ENCODE measurements at regions not wholly inside any gene's neighbourhood (a gene's known extent, or its start where the extent isn't known, plus 50 kb on each side); places are given as distances from the start of the nearest gene placed in this dataset.

GRCh38 chr10:123564631-123565030, 101.5 kb upstream of the GPR26 start:
- H3K9me3 ChIP-seq (ENCODE audit: control insufficient read depth in 1 of 2, insufficient read depth in 1 of 2, low read length in 2 of 2): no peaks in the 10 kb centered on the region
- Mint-ChIP-seq H3K4me1 (ENCODE audit: low read depth) (no peaks in the 10 kb centered on the region), H3K36me3 (ENCODE audit: low read depth) (no peaks in the 10 kb centered on the region), H3K27me3 (peaks cover 62% of the 10 kb centered on the region), H3K27ac (no peak overlapping the region), H3K9me3 (no peaks in the 10 kb centered on the region), H3K4me3 (no peak overlapping the region)
- no peak for ATAC-seq (ENCODE audit: poor library complexity)
- DNase-seq: no peak
- POLR2A ChIA-PET: no interaction called here
- no peaks in the 10 kb centered on the region for H3K4me1 ChIP-seq (ENCODE audit: insufficient read depth, low read length)
- H3K27me3 ChIP-seq (ENCODE audit: control insufficient read depth in 1 of 2, insufficient read depth in 2 of 2, low read length in 2 of 2): peaks cover 9 to 10% of the 10 kb centered on the region in 2 experiments
- H3K27ac ChIP-seq (ENCODE audit: low read depth in 1 of 2, low read length in 2 of 2): no peak overlapping the region
- no peak overlapping the region for H3K4me3 ChIP-seq (ENCODE audit: low read length)
- CTCF ChIA-PET: no interaction called here
- intact Hi-C loops (cut with DNase I, micrococcal nuclease): no loop called here
- no peaks in the 10 kb centered on the region for H3K36me3 ChIP-seq (ENCODE audit: insufficient read depth, low read length)
- TF ChIP-seq CTCF (IDR thresholded peaks at IDR 0.05): no peak

GRCh38 chr10:123565691-123566660, 100.2 kb upstream of the GPR26 start:
- DNase-seq (no peak), ATAC-seq (ENCODE audit: poor library complexity) (no peak)
- ChIA-PET CTCF (no interaction called here), POLR2A (no interaction called here)
- Mint-ChIP-seq H3K27me3 (peaks cover 63% of the 10 kb centered on the region), H3K36me3 (ENCODE audit: low read depth) (no peaks in the 10 kb centered on the region), H3K27ac (no peak overlapping the region), H3K9me3 (no peaks in the 10 kb centered on the region), H3K4me1 (ENCODE audit: low read depth) (no peaks in the 10 kb centered on the region), H3K4me3 (no peak overlapping the region)
- Histone ChIP-seq H3K36me3 (ENCODE audit: insufficient read depth, low read length) (no peaks in the 10 kb centered on the region), H3K4me3 (ENCODE audit: low read length) (no peak overlapping the region), H3K27ac (ENCODE audit: low read depth in 1 of 2, low read length in 2 of 2) (no peak overlapping the region), H3K4me1 (ENCODE audit: insufficient read depth, low read length) (no peaks in the 10 kb centered on the region), H3K9me3 (ENCODE audit: control insufficient read depth in 1 of 2, insufficient read depth in 1 of 2, low read length in 2 of 2) (no peaks in the 10 kb centered on the region), H3K27me3 (ENCODE audit: control insufficient read depth in 1 of 2, insufficient read depth in 2 of 2, low read length in 2 of 2) (peaks cover 13 to 20% of the 10 kb centered on the region in 2 experiments)
- TF ChIP-seq CTCF (IDR thresholded peaks at IDR 0.05): no peak
- intact Hi-C loops (cut with DNase I, micrococcal nuclease): no loop called here

GRCh38 chr10:123567984-123568739, 98.0 kb upstream of the GPR26 start:
- no peak for TF ChIP-seq CTCF (IDR thresholded peaks at IDR 0.05)
- Histone ChIP-seq H3K4me3 (ENCODE audit: low read length) (no peak overlapping the region), H3K27me3 (ENCODE audit: control insufficient read depth in 1 of 2, insufficient read depth in 2 of 2, low read length in 2 of 2) (peaks cover 14 to 22% of the 10 kb centered on the region in 2 experiments), H3K4me1 (ENCODE audit: insufficient read depth, low read length) (no peaks in the 10 kb centered on the region), H3K9me3 (ENCODE audit: control insufficient read depth in 1 of 2, insufficient read depth in 1 of 2, low read length in 2 of 2) (no peaks in the 10 kb centered on the region), H3K36me3 (ENCODE audit: insufficient read depth, low read length) (no peaks in the 10 kb centered on the region), H3K27ac (ENCODE audit: low read depth in 1 of 2, low read length in 2 of 2) (no peak overlapping the region)
- Mint-ChIP-seq H3K36me3 (ENCODE audit: low read depth) (no peaks in the 10 kb centered on the region), H3K4me1 (ENCODE audit: low read depth) (no peaks in the 10 kb centered on the region), H3K9me3 (no peaks in the 10 kb centered on the region), H3K4me3 (no peak overlapping the region), H3K27me3 (peaks cover 59% of the 10 kb centered on the region), H3K27ac (no peak overlapping the region)
- DNase-seq: no peak
- POLR2A ChIA-PET: no interaction called here
- no peak for ATAC-seq (ENCODE audit: poor library complexity)
- intact Hi-C loops (cut with DNase I, micrococcal nuclease): no loop called here
- CTCF ChIA-PET: no interaction called here
